IMR-90 (cell line): ENCODE measurements at regions not wholly inside any gene's neighbourhood (a gene's known extent, or its start where the extent isn't known, plus 50 kb on each side); places are given as distances from the start of the nearest gene placed in this dataset.

Source experiments
- ATAC-seq: fragments of 200-7000 bp; cut with Tn5 transposase; 2 replicates; pipeline ENCODE4 v1.9.1; 2020; ENCODE audit warnings: low read depth, mild to moderate bottlenecking, moderate library complexity
- BruUV-seq: library from RNA; stranded (reverse); fragments of 400-500 nt; replicated peaks from 2 replicates; lab custom pipeline; 2021; lab: Mats Ljungman, UMichigan
- CTCF ChIA-PET: fragments of 300-600 bp; formaldehyde crosslinking; extraction: SDS; loops from one replicate; lab custom pipeline; 2021; ENCODE audit warnings: antibody characterized with exemption; lab: Yijun Ruan, JAX
- POLR2A ChIA-PET: fragments of 300-600 bp; sonication (Branson Sonifier 250); formaldehyde crosslinking; loops from one replicate; lab custom pipeline; 2022; ENCODE audit warnings: antibody characterized with exemption; ENCODE audit not compliant: unreplicated experiment; lab: Charles Lee
- DNase-seq: peaks from one replicate; pipeline ENCODE4 v3.0.0; 2013
- H2AFZ ChIP-seq: replicated peaks from 2 replicates; pipeline ENCODE3; 2013; ENCODE audit warnings: low read length, mild to moderate bottlenecking; ENCODE audit not compliant: poor library complexity
- H2AK5ac ChIP-seq: 2 replicates; pipeline ENCODE4 v1.6.1; 2013; ENCODE audit warnings: low read depth, low read length, inconsistent platforms
- H2AK9ac ChIP-seq: replicated peaks from 2 replicates; pipeline ENCODE3; 2013; ENCODE audit warnings: mild to moderate bottlenecking, low read depth, low read length, moderate library complexity; ENCODE audit not compliant: poor library complexity
- H2BK120ac ChIP-seq: 2 replicates; pipeline ENCODE4 v1.6.1; 2013; ENCODE audit warnings: low read depth, low read length, inconsistent platforms
- H2BK15ac ChIP-seq: 3 replicates; pipeline ENCODE4 v1.6.1; 2013; ENCODE audit warnings: low read depth, low read length, inconsistent platforms
- H2BK20ac ChIP-seq: 2 replicates; pipeline ENCODE4 v1.6.1; 2013; ENCODE audit warnings: low read depth, mild to moderate bottlenecking, inconsistent platforms, low read length, moderate library complexity
- H2BK5ac ChIP-seq: 2 replicates; pipeline ENCODE4 v1.6.1; 2013; ENCODE audit warnings: mild to moderate bottlenecking, low read depth, low read length, inconsistent platforms; ENCODE audit not compliant: poor library complexity, severe bottlenecking
- H3K14ac ChIP-seq: replicated peaks from 2 replicates; pipeline ENCODE4 v1.6.1; 2013; ENCODE audit warnings: low read depth, low read length, inconsistent platforms
- H3K18ac ChIP-seq: 2 replicates; pipeline ENCODE4 v1.6.1; 2013; ENCODE audit warnings: low read depth, low read length, control low read depth
- H3K23ac ChIP-seq: 2 replicates; pipeline ENCODE4 v1.6.1; 2013; ENCODE audit warnings: low read depth, low read length, inconsistent platforms
- H3K27ac ChIP-seq: 2 replicates; pipeline ENCODE4 v1.5.1; 2013; ENCODE audit warnings: mild to moderate bottlenecking, control low read depth, low read length; ENCODE audit not compliant: insufficient read depth
- H3K27me3 ChIP-seq: 2 replicates; pipeline ENCODE4 v1.6.1; 2013; ENCODE audit warnings: low read length; ENCODE audit not compliant: control insufficient read depth, insufficient read depth
- H3K36me3 ChIP-seq: 2 replicates; pipeline ENCODE4 v1.6.1; 2013; ENCODE audit warnings: low read length, mixed read lengths; ENCODE audit not compliant: control insufficient read depth, insufficient read depth
- H3K4ac ChIP-seq: 2 replicates; pipeline ENCODE4 v1.6.1; 2013; ENCODE audit warnings: low read depth, low read length, inconsistent platforms
- H3K4me1 ChIP-seq: 2 replicates; pipeline ENCODE4 v1.6.1; 2013; ENCODE audit warnings: low read length, mixed read lengths; ENCODE audit not compliant: control insufficient read depth, insufficient read depth
- H3K4me2 ChIP-seq: 2 replicates; pipeline ENCODE4 v1.6.1; 2013; ENCODE audit warnings: low read depth, mild to moderate bottlenecking, control low read depth, low read length, moderate library complexity
- H3K4me3 ChIP-seq: 2 replicates; pipeline ENCODE4 v1.5.1; 2013; ENCODE audit warnings: low read depth, mild to moderate bottlenecking, control low read depth, low read length, moderate library complexity; ENCODE audit not compliant: insufficient read depth
- H3K56ac ChIP-seq: 2 replicates; pipeline ENCODE4 v1.6.1; 2013; ENCODE audit warnings: low read length, inconsistent platforms; ENCODE audit not compliant: insufficient read depth; ENCODE audit errors: extremely low read depth
- H3K79me1 ChIP-seq, 2 experiments: 2 replicates each; pipeline ENCODE4 v1.6.1; 2013; ENCODE audit warnings: low read length in 2 of 2, inconsistent platforms in 1 of 2, low read depth in 1 of 2
- H3K9ac ChIP-seq: 2 replicates; pipeline ENCODE4 v1.6.1; 2013; ENCODE audit warnings: low read depth, low read length, control low read depth
- H3K9me1 ChIP-seq: 2 replicates; pipeline ENCODE4 v1.6.1; 2013; ENCODE audit warnings: low read length, inconsistent platforms; ENCODE audit not compliant: insufficient read depth
- H3K9me3 ChIP-seq: 2 replicates; pipeline ENCODE4 v1.6.1; 2013; ENCODE audit warnings: low read length; ENCODE audit not compliant: control insufficient read depth, insufficient read depth
- H4K20me1 ChIP-seq: 2 replicates; pipeline ENCODE4 v1.6.1; 2013; ENCODE audit warnings: low read length, inconsistent platforms; ENCODE audit not compliant: insufficient read depth
- H4K5ac ChIP-seq: 2 replicates; pipeline ENCODE4 v1.6.1; 2013; ENCODE audit warnings: mild to moderate bottlenecking, low read depth, low read length, control low read depth
- H4K8ac ChIP-seq, 2 experiments: 2 replicates each; pipeline ENCODE4 v1.6.1; 2013; ENCODE audit warnings: low read depth in 2 of 2, low read length in 2 of 2, control low read depth in 1 of 2, inconsistent platforms in 1 of 2
- H4K91ac ChIP-seq: 2 replicates; pipeline ENCODE4 v1.6.1; 2013; ENCODE audit warnings: low read depth, low read length, inconsistent platforms; ENCODE audit not compliant: insufficient read depth
- BHLHE40 ChIP-seq: fragments of 150-350 bp; IDR thresholded peaks from 2 replicates; pipeline ENCODE4 v1.6.1; 2016; ENCODE audit warnings: mild to moderate bottlenecking, low read depth, low read length
- CEBPB ChIP-seq: IDR thresholded peaks from 2 replicates; pipeline ENCODE4 v1.6.1; 2012; ENCODE audit warnings: low read depth, low read length, improper control_type of control experiment
- CHD1 ChIP-seq: IDR thresholded peaks from 2 replicates; pipeline ENCODE4 v1.6.1; 2012; ENCODE audit warnings: low read depth, low read length, improper control_type of control experiment
- CTCF ChIP-seq: conservative IDR thresholded peaks from 2 replicates; pipeline ENCODE4 v1.5.1; 2012; ENCODE audit warnings: mild to moderate bottlenecking, low read depth, low read length, improper control_type of control experiment
- FOS ChIP-seq: fragments of 150-350 bp; IDR thresholded peaks from 2 replicates; pipeline ENCODE4 v1.6.1; 2016; ENCODE audit warnings: low read depth, low read length
- MAFK ChIP-seq: IDR thresholded peaks from 2 replicates; pipeline ENCODE4 v1.6.1; 2012; ENCODE audit warnings: low read depth, low read length, improper control_type of control experiment
- MAZ ChIP-seq: IDR thresholded peaks from 2 replicates; pipeline ENCODE4 v1.6.1; 2012; ENCODE audit warnings: low read depth, mild to moderate bottlenecking, low read length, improper control_type of control experiment, moderate library complexity, borderline replicate concordance
- MXI1 ChIP-seq: IDR thresholded peaks from 2 replicates; pipeline ENCODE4 v1.6.1; 2012; ENCODE audit warnings: low read depth, mild to moderate bottlenecking, low read length, moderate library complexity, borderline replicate concordance
- NFE2L2 ChIP-seq: fragments of 150-350 bp; IDR thresholded peaks from 2 replicates; pipeline ENCODE4 v1.6.1; 2016; ENCODE audit warnings: low read depth, mild to moderate bottlenecking, low read length
- POLR2A ChIP-seq: IDR thresholded peaks from 2 replicates; pipeline ENCODE4 v1.6.1; 2012; ENCODE audit warnings: mild to moderate bottlenecking, low read depth, low read length
- RAD21 ChIP-seq: IDR thresholded peaks from 2 replicates; pipeline ENCODE4 v1.6.1; 2012; ENCODE audit warnings: low read length, improper control_type of control experiment
- RCOR1 ChIP-seq: IDR thresholded peaks from 2 replicates; pipeline ENCODE4 v1.6.1; 2012; ENCODE audit warnings: mild to moderate bottlenecking, low read length, improper control_type of control experiment; ENCODE audit not compliant: insufficient replicate concordance
- RFX5 ChIP-seq: IDR thresholded peaks from 2 replicates; pipeline ENCODE4 v1.8.0; 2012; ENCODE audit warnings: low read depth, mild to moderate bottlenecking, low read length, moderate library complexity
- SMC3 ChIP-seq: fragments of 150-350 bp; IDR thresholded peaks from 2 replicates; pipeline ENCODE4 v1.6.1; 2016; ENCODE audit warnings: low read depth, mild to moderate bottlenecking, antibody characterized with exemption, low read length, moderate library complexity
- USF2 ChIP-seq: fragments of 150-350 bp; IDR thresholded peaks from 2 replicates; pipeline ENCODE4 v1.6.1; 2017; ENCODE audit warnings: mild to moderate bottlenecking, antibody characterized with exemption, low read length, low read depth
- WGBS, 2 experiments: methylation state at CpG; one replicate each; pipeline versions ENCODE4 v1.1.5 to v1.1.7; 2013; ENCODE audit warnings: missing lambda C conversion rate in 2 of 2; ENCODE audit not compliant: insufficient read length in 1 of 2; ENCODE audit errors: extremely low coverage in 2 of 2; 5-methylcytosine and 5-hydroxymethylcytosine counted together
- dilution Hi-C: fragments of 300-500 bp; cut with HindIII; formaldehyde crosslinking; loops from one replicate; pipeline ENCODE4 v1.14.3; 2018; ENCODE audit warnings: low sequenced_read_pairs; ENCODE audit not compliant: unreplicated experiment
- in situ Hi-C: fragments of 300-500 bp; cut with MboI; formaldehyde crosslinking; loops from 3 replicates; pipeline ENCODE4 v1.14.3; 2019; ENCODE audit warnings: low sequenced_read_pairs, inconsistent platforms, mixed read lengths
- intact Hi-C: fragments of 100-400 bp; cut with micrococcal nuclease; formaldehyde crosslinking; loops from 2 replicates; pipeline ENCODE4 v1.10.0; 2022
- TF ChIP-seq, protein P1 (sequence below): fragments of 150-350 bp; IDR thresholded peaks from 2 replicates; pipeline ENCODE4 v1.6.1; 2016; ENCODE audit warnings: low read depth, mild to moderate bottlenecking, low read length, moderate library complexity, borderline replicate concordance

GRCh38 chr6:130507666-130508028, 141.8 kb downstream of the TMEM200A start:
- no peak overlapping the region for H2BK5ac ChIP-seq
- no peak overlapping the region for H2AK9ac ChIP-seq
- no peaks in the 10 kb centered on the region for H4K20me1 ChIP-seq
- H3K4me1 ChIP-seq: no peaks in the 10 kb centered on the region
- H4K91ac ChIP-seq: no peak overlapping the region
- TF ChIP-seq RCOR1 (no peak), SMC3 (no peak), MAZ (no peak), FOS (no peak), USF2 (no peak), MAFK (no peak), NFE2L2 (no peak), RFX5 (no peak), MXI1 (no peak), CEBPB (no peak), POLR2A (no peak), RAD21 (no peak), BHLHE40 (no peak), CHD1 (no peak), CTCF (no peak)
- TF ChIP-seq, protein P1, sequence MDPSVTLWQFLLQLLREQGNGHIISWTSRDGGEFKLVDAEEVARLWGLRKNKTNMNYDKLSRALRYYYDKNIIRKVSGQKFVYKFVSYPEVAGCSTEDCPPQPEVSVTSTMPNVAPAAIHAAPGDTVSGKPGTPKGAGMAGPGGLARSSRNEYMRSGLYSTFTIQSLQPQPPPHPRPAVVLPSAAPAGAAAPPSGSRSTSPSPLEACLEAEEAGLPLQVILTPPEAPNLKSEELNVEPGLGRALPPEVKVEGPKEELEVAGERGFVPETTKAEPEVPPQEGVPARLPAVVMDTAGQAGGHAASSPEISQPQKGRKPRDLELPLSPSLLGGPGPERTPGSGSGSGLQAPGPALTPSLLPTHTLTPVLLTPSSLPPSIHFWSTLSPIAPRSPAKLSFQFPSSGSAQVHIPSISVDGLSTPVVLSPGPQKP: no peak
- no peak overlapping the region for H3K56ac ChIP-seq
- H2BK120ac ChIP-seq: no peak overlapping the region
- H3K27me3 ChIP-seq: no peaks in the 10 kb centered on the region
- no peaks in the 10 kb centered on the region for H3K9me1 ChIP-seq
- H4K8ac ChIP-seq: no peak overlapping the region
- H3K36me3 ChIP-seq: no peaks in the 10 kb centered on the region
- no CpG with 5 or more reads among the region's 4 CpGs for WGBS, 2 experiments
- no peak for DNase-seq
- H3K9me3 ChIP-seq: no peaks in the 10 kb centered on the region; the same call in 1 of the 2 replicates
- H4K5ac ChIP-seq: no peak overlapping the region
- CTCF ChIA-PET: no interaction called here
- H2BK20ac ChIP-seq: no peak overlapping the region
- H3K23ac ChIP-seq: no peak overlapping the region
- no peak overlapping the region for H2BK15ac ChIP-seq
- no peak overlapping the region for H3K4me2 ChIP-seq
- H3K79me1 ChIP-seq: no peaks in the 10 kb centered on the region
- no peak overlapping the region for H3K9ac ChIP-seq
- H3K4ac ChIP-seq: no peak overlapping the region
- ATAC-seq: no peak
- no peak overlapping the region for H3K27ac ChIP-seq
- no TSS peak for BruUV-seq
- H2AFZ ChIP-seq: no peak overlapping the region
- no peak overlapping the region for H2AK5ac ChIP-seq
- H3K18ac ChIP-seq: no peak overlapping the region
- H3K4me3 ChIP-seq: no peak overlapping the region
- dilution Hi-C loops: no loop called here
- intact Hi-C loops: no loop called here
- H3K14ac ChIP-seq: no peak overlapping the region
- POLR2A ChIA-PET: no interaction called here
- in situ Hi-C loops: no loop called here
